ENCODE measurements at regions not wholly inside any gene's neighbourhood (a gene's known extent, or its start where the extent isn't known, plus 50 kb on each side); places are given as distances from the start of the nearest gene placed in this dataset.
A peak's percentile ranks its signal among the peaks of the same experiment; 100 is the strongest.

GRCh38 chr10:44682507-44682906 lies 228.6 kb upstream of the TMEM72 start:
- no peak for DNase-seq (ENCODE audit: low spot score)

- no peak for DNase-seq (ENCODE audit: low spot score)
These were observed 226.5 kb upstream of the TMEM72 start for GRCh38 chr10:44684661-44685060.

- no peak for DNase-seq (ENCODE audit: low spot score)
These were observed 225.9 kb upstream of the TMEM72 start for GRCh38 chr10:44685220-44685619.

GRCh38 chr10:44685747-44686146 lies 225.4 kb upstream of the TMEM72 start:
- no peak for DNase-seq (ENCODE audit: low spot score)

- peak; percentile 14 for DNase-seq (ENCODE audit: low spot score)
These were observed 221.8 kb upstream of the TMEM72 start for GRCh38 chr10:44689368-44689767.

- peak; percentile 62 for DNase-seq (ENCODE audit: low spot score)
These were observed 214.6 kb upstream of the TMEM72 start for GRCh38 chr10:44696496-44696895.

- DNase-seq (ENCODE audit: low spot score) = peak; percentile 23
These were observed 214.0 kb upstream of the TMEM72 start for GRCh38 chr10:44697116-44697515.

GRCh38 chr10:44702531-44702930 lies 208.6 kb upstream of the TMEM72 start:
- no peak for DNase-seq (ENCODE audit: low spot score)

GRCh38 chr10:44703241-44704155 lies 207.6 kb upstream of the TMEM72 start:
- no peak for DNase-seq (ENCODE audit: low spot score)

GRCh38 chr10:44704616-44705015 lies 206.5 kb upstream of the TMEM72 start:
- no peak for DNase-seq (ENCODE audit: low spot score)

GRCh38 chr10:44706745-44707144 lies 204.4 kb upstream of the TMEM72 start:
- peak; percentile 64 for DNase-seq (ENCODE audit: low spot score)

GRCh38 chr10:44713307-44713706 lies 197.8 kb upstream of the TMEM72 start:
- no peak for DNase-seq (ENCODE audit: low spot score)

- no peak for DNase-seq (ENCODE audit: low spot score)
These were observed 196.7 kb upstream of the TMEM72 start for GRCh38 chr10:44714451-44714850.

GRCh38 chr10:44715136-44715535 lies 196.0 kb upstream of the TMEM72 start:
- DNase-seq (ENCODE audit: low spot score) = no peak

- no peak for DNase-seq (ENCODE audit: low spot score)
These were observed 194.6 kb upstream of the TMEM72 start for GRCh38 chr10:44716470-44717015.

- DNase-seq (ENCODE audit: low spot score) = no peak
These were observed 188.1 kb upstream of the TMEM72 start for GRCh38 chr10:44723082-44723481.

GRCh38 chr10:44723619-44724325 lies 187.4 kb upstream of the TMEM72 start:
- DNase-seq (ENCODE audit: low spot score) = no peak

- DNase-seq (ENCODE audit: low spot score) = no peak
These were observed 186.5 kb upstream of the TMEM72 start for GRCh38 chr10:44724415-44725174.

GRCh38 chr10:44725404-44725803 lies 185.7 kb upstream of the TMEM72 start:
- DNase-seq (ENCODE audit: low spot score) = no peak

- no peak for DNase-seq (ENCODE audit: low spot score)
These were observed 179.9 kb upstream of the TMEM72 start for GRCh38 chr10:44731283-44731682.

GRCh38 chr10:44733501-44734488 lies 177.3 kb upstream of the TMEM72 start:
- no peak for DNase-seq (ENCODE audit: low spot score)
